ENCODE measurements at regions not wholly inside any gene's neighbourhood (a gene's known extent, or its start where the extent isn't known, plus 50 kb on each side); places are given as distances from the start of the nearest gene placed in this dataset.

GRCh38 chr7:45482451-45482850, 91.7 kb upstream of the ADCY1 start:
- Histone ChIP-seq H3K4me3 (no peak overlapping the region), H3K4me1 (no peaks in the 10 kb centered on the region), H3K27me3 (no peaks in the 10 kb centered on the region), H3K9me3 (no peaks in the 10 kb centered on the region), H3K36me3 (no peaks in the 10 kb centered on the region), H3K27ac (no peak overlapping the region)
- WGBS, 2 donors, result 71 to 75% methylated on average over 3 of the region's 3 CpGs
- DNase-seq, result no peak
- intact Hi-C loops (cut with DNase I), result no loop called here
- TF ChIP-seq CTCF (IDR thresholded peaks at IDR 0.05), result no peak
- TF ChIP-seq POLR2AphosphoS5 (IDR thresholded peaks at IDR 0.05), result no peak
- TF ChIP-seq EP300 (IDR thresholded peaks at IDR 0.05), result no peak
- TF ChIP-seq POLR2A (IDR thresholded peaks at IDR 0.05), result no peak

- no peaks in the 10 kb centered on the region for H3K9me3 ChIP-seq
- no peak overlapping the region for H3K4me3 ChIP-seq
- DNase-seq, result no peak
- H3K4me1 ChIP-seq, result no peaks in the 10 kb centered on the region
- no peaks in the 10 kb centered on the region for H3K27me3 ChIP-seq
- 20 to 30% methylated on average over 7 of the region's 7 CpGs for WGBS, 2 donors
- intact Hi-C loops (cut with DNase I), result no loop called here
- TF ChIP-seq EP300 (IDR thresholded peaks at IDR 0.05) (no peak), CTCF (IDR thresholded peaks at IDR 0.05) (no peak), POLR2A (IDR thresholded peaks at IDR 0.05) (no peak)
- H3K27ac ChIP-seq, result no peak overlapping the region
- H3K36me3 ChIP-seq, result no peaks in the 10 kb centered on the region
Measured at GRCh38 chr7:45484094-45484493, 90.1 kb upstream of the ADCY1 start.

- Histone ChIP-seq H3K36me3 (no peaks in the 10 kb centered on the region), H3K9me3 (peaks cover 0 to 5% (median 0%) of the 10 kb centered on the region in 4 donors), H3K4me1 (no peaks in the 10 kb centered on the region), H3K4me3 (no peak overlapping the region), H3K27ac (no peak overlapping the region), H3K27me3 (no peaks in the 10 kb centered on the region)
- no peak for TF ChIP-seq POLR2AphosphoS5 (IDR thresholded peaks at IDR 0.05)
- no peak for TF ChIP-seq POLR2A (IDR thresholded peaks at IDR 0.05)
- no peak for TF ChIP-seq CTCF (IDR thresholded peaks at IDR 0.05)
- TF ChIP-seq EP300 (IDR thresholded peaks at IDR 0.05), result no peak
- DNase-seq, result no peak
- intact Hi-C loops (cut with DNase I), result no loop called here
- 88 to 90% methylated on average over 2 of the region's 2 CpGs for WGBS, 2 donors
Measured at GRCh38 chr7:45486575-45486974, 87.6 kb upstream of the ADCY1 start.

GRCh38 chr7:45494885-45495284, 79.3 kb upstream of the ADCY1 start:
- intact Hi-C loops (cut with DNase I), result no loop called here
- H3K27ac ChIP-seq, result no peak overlapping the region
- no peak for DNase-seq
- 57 to 61% methylated on average over 7 of the region's 7 CpGs for WGBS, 2 donors
- H3K9me3 ChIP-seq, result peaks cover 0 to 5% (median 0%) of the 10 kb centered on the region in 4 donors
- no peaks in the 10 kb centered on the region for H3K4me1 ChIP-seq
- no peak for TF ChIP-seq POLR2A (IDR thresholded peaks at IDR 0.05)
- TF ChIP-seq CTCF (IDR thresholded peaks at IDR 0.05), result no peak
- no peak for TF ChIP-seq POLR2AphosphoS5 (IDR thresholded peaks at IDR 0.05)
- no peak for TF ChIP-seq EP300 (IDR thresholded peaks at IDR 0.05)
- H3K27me3 ChIP-seq, result no peaks in the 10 kb centered on the region
- H3K4me3 ChIP-seq, result no peak overlapping the region
- H3K36me3 ChIP-seq, result no peaks in the 10 kb centered on the region

- H3K27me3 ChIP-seq, result no peaks in the 10 kb centered on the region
- intact Hi-C loops (cut with DNase I), result no loop called here
- TF ChIP-seq POLR2AphosphoS5 (IDR thresholded peaks at IDR 0.05), result no peak
- TF ChIP-seq POLR2A (IDR thresholded peaks at IDR 0.05), result no peak
- no peak for TF ChIP-seq CTCF (IDR thresholded peaks at IDR 0.05)
- TF ChIP-seq EP300 (IDR thresholded peaks at IDR 0.05), result no peak
- WGBS, 2 donors, result 87 to 91% methylated on average over 3 of the region's 3 CpGs
- H3K27ac ChIP-seq, result no peak overlapping the region
- H3K36me3 ChIP-seq, result no peaks in the 10 kb centered on the region
- H3K9me3 ChIP-seq, result no peaks in the 10 kb centered on the region
- no peak for DNase-seq
- no peaks in the 10 kb centered on the region for H3K4me1 ChIP-seq
- H3K4me3 ChIP-seq, result no peak overlapping the region
Measured at GRCh38 chr7:45495618-45496017, 78.5 kb upstream of the ADCY1 start.
